Hepatocyte (in vitro differentiated cells): ENCODE measurements at regions not wholly inside any gene's neighbourhood (a gene's known extent, or its start where the extent isn't known, plus 50 kb on each side); places are given as distances from the start of the nearest gene placed in this dataset.

ENCODE experiments used
- EZH2 ChIP-seq: fragments of 200-600 bp; sonication (generic); IDR thresholded peaks from 2 replicates; pipeline ENCODE4 v1.6.1; 2016; ENCODE audit warnings: antibody characterized with exemption, mild to moderate bottlenecking, borderline replicate concordance
- EZH2phosphoT487 ChIP-seq: fragments of 200-600 bp; sonication (generic); IDR thresholded peaks from one replicate; pipeline ENCODE4 v1.6.1; 2018; ENCODE audit warnings: antibody characterized with exemption, mild to moderate bottlenecking, low read depth, moderate library complexity; ENCODE audit not compliant: unreplicated experiment, severe bottlenecking
- TF ChIP-seq, protein P1 (sequence below): fragments of 200-600 bp; sonication (generic); IDR thresholded peaks from 2 replicates; pipeline ENCODE4 v1.5.1; 2016; ENCODE audit warnings: antibody characterized with exemption, mild to moderate bottlenecking; ENCODE audit not compliant: poor library complexity

DNA sequence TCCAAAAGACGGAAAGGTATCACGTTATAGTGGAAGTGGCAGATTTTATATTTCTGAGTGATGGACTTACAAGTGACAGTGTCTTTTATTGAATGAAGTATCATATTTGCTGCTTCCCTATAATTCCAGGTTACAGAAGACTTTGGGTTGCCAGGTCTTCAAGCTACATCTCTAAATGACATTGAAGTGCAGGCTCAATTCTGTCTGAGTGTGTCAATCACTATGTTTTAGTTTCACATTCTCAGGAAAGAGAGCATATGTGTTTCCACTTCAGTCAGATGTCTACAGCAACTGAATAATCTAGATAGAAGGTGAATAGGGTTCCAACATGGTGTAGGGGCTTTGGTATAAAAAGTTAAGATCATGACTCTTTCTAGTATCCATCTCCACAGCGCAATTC, 492.7 kb upstream of the API5 start:
- TF ChIP-seq, protein P1, sequence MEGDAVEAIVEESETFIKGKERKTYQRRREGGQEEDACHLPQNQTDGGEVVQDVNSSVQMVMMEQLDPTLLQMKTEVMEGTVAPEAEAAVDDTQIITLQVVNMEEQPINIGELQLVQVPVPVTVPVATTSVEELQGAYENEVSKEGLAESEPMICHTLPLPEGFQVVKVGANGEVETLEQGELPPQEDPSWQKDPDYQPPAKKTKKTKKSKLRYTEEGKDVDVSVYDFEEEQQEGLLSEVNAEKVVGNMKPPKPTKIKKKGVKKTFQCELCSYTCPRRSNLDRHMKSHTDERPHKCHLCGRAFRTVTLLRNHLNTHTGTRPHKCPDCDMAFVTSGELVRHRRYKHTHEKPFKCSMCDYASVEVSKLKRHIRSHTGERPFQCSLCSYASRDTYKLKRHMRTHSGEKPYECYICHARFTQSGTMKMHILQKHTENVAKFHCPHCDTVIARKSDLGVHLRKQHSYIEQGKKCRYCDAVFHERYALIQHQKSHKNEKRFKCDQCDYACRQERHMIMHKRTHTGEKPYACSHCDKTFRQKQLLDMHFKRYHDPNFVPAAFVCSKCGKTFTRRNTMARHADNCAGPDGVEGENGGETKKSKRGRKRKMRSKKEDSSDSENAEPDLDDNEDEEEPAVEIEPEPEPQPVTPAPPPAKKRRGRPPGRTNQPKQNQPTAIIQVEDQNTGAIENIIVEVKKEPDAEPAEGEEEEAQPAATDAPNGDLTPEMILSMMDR = no peak
- no peak for TF ChIP-seq EZH2
- no peak for TF ChIP-seq EZH2phosphoT487
